CMK (cell line): ENCODE measurements at regions not wholly inside any gene's neighbourhood (a gene's known extent, or its start where the extent isn't known, plus 50 kb on each side); places are given as distances from the start of the nearest gene placed in this dataset.
A peak's percentile ranks its signal among the peaks of the same experiment; 100 is the strongest.
"Not testable (repeated sequence)": the region's sequence is repeated elsewhere in the genome, so short reads cannot be mapped to it uniquely, and the experiment has no call there.

ENCODE experiments used
- DNase-seq: peaks from one replicate; pipeline ENCODE4 v3.0.0-alpha.2; 2010; ENCODE audit warnings: low read depth

DNA sequence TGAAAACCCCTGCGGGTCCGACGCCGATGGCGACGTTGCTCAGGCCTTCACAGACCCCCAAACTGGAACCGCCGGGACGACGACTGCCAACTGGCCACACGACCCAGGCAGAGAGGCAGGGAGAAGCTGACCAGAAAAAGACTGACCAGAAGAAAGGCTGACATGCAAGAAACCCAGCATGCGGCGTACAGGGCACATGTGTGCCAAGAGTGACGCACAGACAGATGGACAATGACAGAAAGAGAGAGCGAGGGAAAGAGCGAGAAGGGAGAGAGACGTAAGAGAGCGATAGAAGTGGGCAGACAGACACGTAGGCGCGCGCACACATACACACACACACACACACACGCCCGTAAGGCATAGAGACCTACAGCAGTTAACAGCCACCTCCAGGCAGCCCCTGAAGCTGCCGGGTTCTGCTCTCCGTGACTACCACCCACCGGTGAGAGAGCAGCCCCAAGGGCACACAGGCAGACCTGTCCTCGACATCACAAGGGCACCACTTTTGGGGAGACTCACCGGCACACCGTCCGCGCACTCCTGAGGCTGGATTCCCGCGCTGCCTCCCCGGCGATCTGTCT, 67.2 kb upstream of the ZNF527 start:
- no peak for DNase-seq

GRCh38 chr19:37304190-37304883, 66.6 kb upstream of the ZNF527 start:
- DNase-seq, result no peak

DNA sequence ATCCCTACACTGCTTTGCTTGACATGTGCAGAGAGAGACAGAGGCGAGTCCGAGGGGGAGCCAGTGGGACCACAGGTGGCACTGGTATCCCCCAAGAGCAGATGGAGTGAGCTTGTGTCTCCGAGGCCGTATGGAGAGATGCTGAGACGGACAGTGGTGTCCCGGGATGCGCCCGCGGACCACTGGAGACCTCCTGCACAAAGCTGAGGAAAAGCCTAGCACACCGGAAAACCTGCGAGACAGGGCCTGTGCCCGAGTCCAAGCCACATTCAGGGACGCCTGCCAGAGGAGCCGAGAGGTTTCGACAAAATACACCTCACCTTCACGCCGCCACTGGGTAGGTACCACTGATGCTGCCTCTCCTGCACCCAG, 66.0 kb upstream of the ZNF527 start:
- no peak for DNase-seq

DNA sequence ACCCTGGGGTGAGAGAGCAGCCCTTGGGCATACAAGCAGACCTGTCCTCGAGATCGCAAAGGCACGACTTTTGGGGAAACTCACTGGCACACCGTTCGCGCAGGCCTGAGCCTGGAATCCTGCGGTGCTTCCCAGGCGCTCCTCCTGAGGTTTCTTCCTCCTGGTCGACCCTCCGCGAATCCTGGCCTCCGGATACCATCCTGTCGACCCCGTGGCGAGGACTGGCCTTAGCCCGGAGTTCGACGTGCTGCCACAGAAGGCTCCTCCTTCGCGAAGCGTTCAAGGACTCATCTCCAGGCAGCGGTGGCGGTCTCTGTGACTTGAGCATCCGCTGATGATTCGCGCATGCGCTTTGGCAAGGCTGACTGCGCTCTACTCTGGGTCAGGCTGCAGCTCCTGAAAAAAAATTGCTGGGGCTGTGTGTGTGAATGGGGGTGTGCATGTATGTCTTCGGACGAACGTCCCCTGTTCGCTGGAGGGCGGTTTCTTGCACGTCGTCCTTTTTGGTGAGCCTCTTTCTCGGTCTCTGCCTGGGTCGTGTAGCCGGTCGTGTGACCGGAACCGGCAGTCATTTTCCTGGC, 64.4 kb upstream of the ZNF527 start:
- DNase-seq, result no peak

- no peak for DNase-seq
Measured at GRCh38 chr19:37309834-37310575, 60.9 kb upstream of the ZNF527 start.

DNA sequence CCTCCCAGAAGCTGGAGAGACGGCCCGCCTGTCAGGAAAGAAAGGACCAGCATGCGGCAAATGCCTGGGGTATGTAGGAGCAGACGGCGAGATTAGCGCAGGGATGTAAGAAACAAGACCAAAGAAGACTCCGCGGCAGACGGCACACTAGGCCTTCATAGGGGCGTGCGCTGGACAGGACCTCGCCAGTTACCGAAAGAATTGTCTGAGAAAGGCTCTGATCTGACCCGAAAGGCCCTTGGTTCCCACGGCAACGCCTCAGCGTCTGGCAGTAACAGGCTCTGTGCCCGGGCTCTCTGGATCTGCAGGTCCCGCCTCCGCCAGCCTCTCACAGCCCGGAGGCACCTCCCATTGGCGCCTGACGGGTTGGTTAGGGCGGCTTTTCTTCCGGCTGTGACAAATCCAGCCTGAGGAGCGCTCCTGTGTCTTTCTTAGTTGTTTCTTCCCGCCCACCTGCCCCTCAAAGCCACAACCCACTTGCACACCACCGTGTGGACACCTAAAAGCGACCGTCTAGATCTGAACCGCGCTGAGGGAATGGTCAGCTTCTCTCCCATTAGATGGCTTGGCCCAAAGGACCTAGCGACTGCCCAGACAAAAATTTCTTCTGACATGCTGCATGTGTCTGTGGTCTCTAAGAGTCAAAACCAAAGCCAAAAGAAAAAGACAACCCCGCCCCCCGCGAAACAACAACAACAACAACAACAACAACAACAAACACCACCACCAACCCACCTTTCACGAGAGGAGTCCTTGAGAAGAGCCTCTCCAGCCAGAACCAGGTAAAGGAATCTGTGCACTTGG, 58.2 kb upstream of the ZNF527 start:
- DNase-seq, result not testable (repeated sequence)

DNA sequence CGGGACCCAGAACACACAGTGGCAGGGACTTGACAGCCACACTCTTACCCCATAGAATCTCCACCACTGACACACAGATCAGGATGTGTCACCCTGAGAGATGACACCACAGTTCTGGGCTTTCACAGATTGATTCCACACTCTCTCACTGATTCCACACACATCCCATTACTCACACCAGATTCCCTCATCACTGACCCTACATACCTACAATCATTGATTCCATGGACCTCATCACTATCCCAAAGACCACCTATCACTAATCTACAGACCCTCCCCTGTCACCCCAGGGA, 57.6 kb upstream of the ZNF527 start:
- DNase-seq, result no peak

GRCh38 chr19:37317403-37318209, 53.3 kb upstream of the ZNF527 start:
- DNase-seq, result peak; percentile 96

DNA sequence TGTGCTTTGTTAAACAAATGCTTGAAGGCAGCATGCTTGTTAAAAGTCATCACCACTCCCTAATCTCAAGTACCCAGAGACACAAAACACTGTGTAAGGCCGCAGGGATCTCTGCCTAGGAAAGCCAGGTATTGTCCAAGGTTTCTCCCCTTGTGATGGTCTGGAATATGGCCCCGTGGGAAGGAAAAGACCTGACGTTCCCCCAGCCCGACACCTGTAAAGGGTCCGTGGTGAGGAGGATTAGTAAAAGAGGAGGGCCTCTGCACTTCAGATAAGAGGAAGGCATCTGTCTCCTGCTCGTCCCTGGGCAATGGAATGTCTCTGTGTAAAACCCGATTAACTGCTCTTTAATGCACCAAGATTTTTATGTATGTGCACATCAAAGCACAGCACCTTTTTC, 49.9 kb upstream of the ZNF527 start:
- not testable (repeated sequence) for DNase-seq
